Urinary bladder (tissue), 3 donors: ENCODE measurements at regions not wholly inside any gene's neighbourhood (a gene's known extent, or its start where the extent isn't known, plus 50 kb on each side); places are given as distances from the start of the nearest gene placed in this dataset.

ENCODE experiments used
- DNase-seq: peaks from one replicate; pipeline ENCODE4 v3.0.0-alpha.2; 2015; ENCODE audit errors: extremely low spot score
- H3K27ac ChIP-seq: one replicate; pipeline ENCODE4 v1.5.1; 2013; ENCODE audit warnings: low read depth, mild to moderate bottlenecking, moderate library complexity
- H3K36me3 ChIP-seq: one replicate; pipeline ENCODE4 v1.6.1; 2013; ENCODE audit warnings: mild to moderate bottlenecking, moderate library complexity; ENCODE audit not compliant: insufficient read depth
- H3K4me1 ChIP-seq: one replicate; pipeline ENCODE4 v1.6.1; 2013; ENCODE audit warnings: mild to moderate bottlenecking, moderate library complexity; ENCODE audit not compliant: insufficient read depth
- H3K4me3 ChIP-seq: one replicate; pipeline ENCODE4 v1.5.1; 2013; ENCODE audit warnings: low read depth, low read length
- WGBS: extraction: QIAGEN DNeasy Blood & Tissue Kit; methylation state at CpG from one replicate; pipeline ENCODE4 v1.1.7; 2013; 5-methylcytosine and 5-hydroxymethylcytosine counted together
- donor health status: healthy with polysubstance abuse.
- donor health status: healthy.

DNA sequence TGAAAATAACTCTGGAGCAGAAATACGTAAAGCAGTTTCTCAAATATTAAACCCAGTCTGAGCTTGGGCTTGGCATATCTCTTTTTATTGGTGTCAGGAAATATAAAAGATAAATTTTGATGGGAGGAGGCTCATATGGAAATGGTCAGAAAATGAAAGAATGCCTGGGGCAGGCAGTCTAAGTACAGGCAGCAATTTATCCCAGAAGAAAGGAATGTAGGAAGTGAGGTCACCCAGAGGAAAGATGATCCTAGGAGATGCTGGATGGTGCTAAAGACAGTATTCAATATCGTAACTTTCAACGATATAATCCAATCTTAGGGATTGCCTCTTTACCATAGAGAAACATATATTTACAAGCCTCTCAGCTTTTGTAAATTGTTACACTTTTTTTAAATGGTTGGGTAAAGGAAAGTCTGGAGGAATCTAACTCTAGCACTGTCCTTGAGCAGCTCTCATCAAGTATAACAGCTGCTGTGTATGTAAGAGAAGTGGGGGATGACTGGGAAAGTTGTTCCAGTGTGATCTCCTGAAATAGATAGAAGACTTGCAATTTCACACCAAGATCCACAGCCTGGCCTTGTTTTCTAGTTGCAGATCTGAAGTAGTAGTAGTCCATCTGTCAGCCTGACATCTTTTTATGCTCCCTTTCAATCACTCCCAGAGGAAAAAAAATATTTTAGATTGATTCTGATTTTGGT is 256.9 kb upstream of the SASH1 start:
- H3K36me3 ChIP-seq: no peaks in the 10 kb centered on the region
- H3K4me3 ChIP-seq: no peak overlapping the region
- H3K4me1 ChIP-seq: no peaks in the 10 kb centered on the region
- no peak for DNase-seq
- WGBS: 61% methylated on average over 3 of the region's 3 CpGs
- no peak overlapping the region for H3K27ac ChIP-seq

- Histone ChIP-seq H3K4me3 (no peak overlapping the region), H3K4me1 (no peaks in the 10 kb centered on the region), H3K27ac (no peak overlapping the region), H3K36me3 (no peaks in the 10 kb centered on the region)
- no peak for DNase-seq
- 96% methylated on average over 1 of the region's 1 CpG for WGBS
Observed at GRCh38 chr6:148086386-148086785, 256.3 kb upstream of the SASH1 start.

- DNase-seq: no peak
- WGBS: 76% methylated on average over 3 of the region's 3 CpGs
Observed at GRCh38 chr6:148086843-148087242, 255.8 kb upstream of the SASH1 start.

GRCh38 chr6:148087659-148088058 is 255.0 kb upstream of the SASH1 start:
- 95% methylated on average over 3 of the region's 3 CpGs for WGBS
- no peak overlapping the region for H3K4me3 ChIP-seq

More at GRCh38 chr6:148086843-148087242, 255.8 kb upstream of the SASH1 start:
- Histone ChIP-seq H3K27ac (no peak overlapping the region), H3K4me1 (no peaks in the 10 kb centered on the region), H3K36me3 (no peaks in the 10 kb centered on the region), H3K4me3 (no peak overlapping the region)

GRCh38 chr6:148090326-148090725 is 252.3 kb upstream of the SASH1 start:
- no peak overlapping the region for H3K4me3 ChIP-seq
- H3K36me3 ChIP-seq: no peaks in the 10 kb centered on the region
- WGBS: 87% methylated on average over 2 of the region's 2 CpGs
- no peak for DNase-seq
- H3K4me1 ChIP-seq: no peaks in the 10 kb centered on the region
- H3K27ac ChIP-seq: no peak overlapping the region

More at GRCh38 chr6:148087659-148088058, 255.0 kb upstream of the SASH1 start:
- Histone ChIP-seq H3K4me1 (no peaks in the 10 kb centered on the region), H3K27ac (no peak overlapping the region), H3K36me3 (no peaks in the 10 kb centered on the region)
- no peak for DNase-seq

- no peak overlapping the region for H3K4me3 ChIP-seq
- no peak overlapping the region for H3K27ac ChIP-seq
- no peaks in the 10 kb centered on the region for H3K36me3 ChIP-seq
- no peak for DNase-seq
- no peaks in the 10 kb centered on the region for H3K4me1 ChIP-seq
Observed at GRCh38 chr6:148091394-148091793, 251.2 kb upstream of the SASH1 start.

DNA sequence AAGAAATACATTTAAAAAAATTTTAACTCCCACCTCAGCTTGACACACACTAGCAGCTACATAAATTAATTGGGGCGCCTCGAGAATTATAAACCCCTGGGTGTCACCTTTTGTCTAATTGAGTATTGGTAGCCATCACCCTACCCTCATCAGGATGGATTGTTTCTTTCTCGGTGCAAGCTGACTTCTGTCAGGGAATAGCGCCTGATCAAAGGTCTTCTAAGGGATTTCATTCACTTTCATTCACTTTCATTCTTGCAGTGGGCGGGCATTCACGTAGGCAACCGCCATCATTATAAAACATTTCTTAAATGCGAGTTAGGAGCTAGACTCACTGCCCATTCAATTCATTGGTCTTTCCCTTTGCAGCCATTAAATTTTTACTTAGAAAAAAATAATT is 239.2 kb upstream of the SASH1 start:
- no peak overlapping the region for H3K27ac ChIP-seq
- no peak overlapping the region for H3K4me3 ChIP-seq

GRCh38 chr6:148104131-148104530 is 238.5 kb upstream of the SASH1 start:
- Histone ChIP-seq H3K27ac (no peak overlapping the region), H3K36me3 (no peaks in the 10 kb centered on the region), H3K4me3 (no peak overlapping the region), H3K4me1 (no peaks in the 10 kb centered on the region)
- no peak for DNase-seq
- WGBS: 90% methylated on average over 3 of the region's 3 CpGs

More for the DNA sequence above, 239.2 kb upstream of the SASH1 start:
- no peaks in the 10 kb centered on the region for H3K4me1 ChIP-seq
- WGBS: 94% methylated on average over 8 of the region's 8 CpGs
- no peaks in the 10 kb centered on the region for H3K36me3 ChIP-seq
- DNase-seq: no peak

DNA sequence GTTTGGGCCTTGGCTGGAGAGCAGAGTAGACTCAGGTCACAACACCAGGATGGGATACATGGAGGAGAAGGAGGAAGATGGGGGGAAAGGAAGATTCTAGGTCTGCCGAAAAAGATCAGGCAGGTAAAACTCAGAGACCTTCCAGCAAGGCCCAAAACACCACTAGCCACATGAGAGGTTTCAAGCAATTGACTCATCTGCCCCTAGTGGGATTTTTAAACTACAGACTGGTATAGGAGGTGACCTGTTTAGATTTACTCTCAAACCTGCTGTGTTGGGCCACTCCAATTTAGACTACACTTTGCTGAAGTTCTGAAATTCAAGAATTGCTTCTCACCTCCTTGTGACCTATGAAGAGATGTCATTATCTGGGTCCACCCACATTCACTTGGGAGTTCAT is 236.9 kb upstream of the SASH1 start:
- no peak overlapping the region for H3K4me3 ChIP-seq
- no peak for DNase-seq
- no peaks in the 10 kb centered on the region for H3K4me1 ChIP-seq
- 97% methylated on average over 1 of the region's 1 CpG for WGBS
- no peaks in the 10 kb centered on the region for H3K36me3 ChIP-seq
- H3K27ac ChIP-seq: no peak overlapping the region

DNA sequence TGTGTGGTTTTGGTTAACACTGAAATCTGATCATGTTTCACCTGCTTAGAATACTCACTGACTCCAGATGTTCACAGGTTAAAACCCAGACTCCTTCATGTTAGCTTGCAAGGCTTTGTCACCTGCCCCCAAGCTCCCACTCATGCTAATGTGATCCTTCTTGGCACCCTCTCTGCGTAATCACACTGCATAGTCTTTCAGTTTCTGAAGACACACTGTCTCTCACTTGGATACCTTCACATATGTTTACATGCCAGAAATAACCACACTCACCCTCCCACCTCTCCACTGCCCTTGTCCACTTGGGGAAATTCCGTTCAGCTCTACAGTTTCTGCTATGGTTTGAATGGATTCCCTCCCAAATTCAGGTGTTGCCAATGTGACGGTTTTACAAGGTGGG is 234.7 kb upstream of the SASH1 start:
- H3K27ac ChIP-seq: no peak overlapping the region
- no peak overlapping the region for H3K4me3 ChIP-seq
- H3K4me1 ChIP-seq: no peaks in the 10 kb centered on the region
- no peak for DNase-seq
- H3K36me3 ChIP-seq: no peaks in the 10 kb centered on the region
- 93% methylated on average over 3 of the region's 3 CpGs for WGBS

DNA sequence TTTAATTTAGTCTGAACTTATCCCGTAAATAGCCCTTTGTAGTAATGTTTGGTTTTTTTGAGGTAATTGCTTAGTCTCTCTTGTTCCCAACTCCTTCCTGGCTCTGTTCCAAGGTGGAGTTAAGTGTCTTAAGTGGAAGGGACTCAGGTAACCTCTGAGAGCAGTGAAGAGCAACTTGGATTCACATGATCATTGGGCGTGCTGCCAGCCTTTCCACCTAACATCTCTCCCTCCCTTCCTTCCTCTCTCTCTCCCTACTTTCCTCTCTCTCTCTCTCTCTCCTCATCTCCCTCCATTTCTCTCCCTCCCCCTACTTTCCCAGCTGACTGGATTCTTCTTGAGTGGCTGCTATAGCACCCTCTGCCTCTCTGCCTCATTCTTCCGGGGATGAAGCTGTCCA is 232.9 kb upstream of the SASH1 start:
- H3K4me3 ChIP-seq: no peak overlapping the region
- no peak for DNase-seq
- no peak overlapping the region for H3K27ac ChIP-seq
- no peaks in the 10 kb centered on the region for H3K36me3 ChIP-seq
- 88% methylated on average over 3 of the region's 3 CpGs for WGBS
- H3K4me1 ChIP-seq: no peaks in the 10 kb centered on the region

DNA sequence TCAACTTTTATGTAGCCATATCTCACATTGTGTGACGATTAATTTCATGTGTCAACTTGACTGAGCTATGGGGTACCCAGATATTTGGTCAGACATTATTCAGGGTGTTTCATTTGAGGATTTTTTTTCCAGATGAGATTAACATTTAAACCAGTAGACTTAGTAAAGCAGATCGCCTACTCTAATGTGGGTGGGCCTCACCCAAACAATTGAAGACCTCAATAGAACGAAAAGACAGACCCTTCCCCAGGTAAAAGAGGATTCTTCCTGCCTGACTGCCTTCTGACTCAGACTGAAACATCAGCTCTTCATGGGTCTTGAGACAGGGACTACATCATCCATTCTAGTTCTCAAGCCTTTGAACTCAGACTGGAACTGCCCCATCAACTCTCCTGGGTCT is 231.7 kb upstream of the SASH1 start:
- no peaks in the 10 kb centered on the region for H3K36me3 ChIP-seq
- DNase-seq: no peak
- WGBS: 97% methylated on average over 3 of the region's 3 CpGs

DNA sequence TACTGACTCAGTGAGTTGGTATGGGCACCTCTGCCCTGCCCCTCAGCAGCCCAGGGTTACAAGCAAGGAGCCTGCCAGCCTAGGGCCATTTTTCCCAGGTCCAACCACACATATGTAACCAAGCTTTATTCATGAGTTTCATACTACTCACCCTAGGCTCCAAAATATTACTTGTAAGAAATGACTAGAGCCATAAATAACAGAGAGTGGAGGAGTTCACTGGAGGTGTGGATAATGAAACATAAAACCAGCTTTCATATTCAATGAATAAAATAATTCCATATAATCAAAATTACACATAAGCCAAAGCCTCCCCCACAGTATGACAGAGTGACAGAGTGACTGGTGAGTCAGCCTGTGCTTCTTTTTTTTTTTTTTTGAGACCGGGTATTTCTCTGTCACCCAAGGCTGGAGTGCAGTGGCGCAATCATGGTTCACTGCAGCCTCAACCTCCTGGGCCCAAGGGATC is 229.8 kb upstream of the SASH1 start:
- no peaks in the 10 kb centered on the region for H3K36me3 ChIP-seq
- DNase-seq: no peak
- 93% methylated on average over 2 of the region's 2 CpGs for WGBS
- H3K4me3 ChIP-seq: no peak overlapping the region
- H3K4me1 ChIP-seq: no peaks in the 10 kb centered on the region
- no peak overlapping the region for H3K27ac ChIP-seq

More for the DNA sequence above, 231.7 kb upstream of the SASH1 start:
- no peak overlapping the region for H3K27ac ChIP-seq
- H3K4me1 ChIP-seq: no peaks in the 10 kb centered on the region
- H3K4me3 ChIP-seq: no peak overlapping the region

DNA sequence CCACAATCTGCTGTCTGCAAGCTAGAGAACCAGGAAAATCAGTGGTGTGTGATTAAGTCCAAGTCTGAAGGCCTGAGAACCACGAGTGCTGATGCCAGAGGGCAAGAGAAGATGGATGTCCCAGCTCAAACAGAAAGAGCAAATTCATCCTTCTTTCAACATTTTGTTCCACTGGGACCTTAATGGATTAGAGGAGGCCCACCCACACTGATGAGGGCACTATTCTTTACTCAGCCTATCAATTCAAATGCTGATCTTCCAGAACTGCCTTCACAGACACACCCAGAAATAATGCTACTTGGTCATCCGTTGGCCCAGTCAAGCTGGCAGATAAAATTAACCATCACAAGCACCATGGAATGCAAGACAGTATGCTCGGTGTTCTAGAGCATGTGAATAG is 226.6 kb upstream of the SASH1 start:
- H3K27ac ChIP-seq: no peak overlapping the region
- H3K4me1 ChIP-seq: no peaks in the 10 kb centered on the region
- 86% methylated on average over 3 of the region's 3 CpGs for WGBS
- H3K36me3 ChIP-seq: no peaks in the 10 kb centered on the region
- H3K4me3 ChIP-seq: no peak overlapping the region
- no peak for DNase-seq

GRCh38 chr6:148118244-148118643 is 224.4 kb upstream of the SASH1 start:
- Histone ChIP-seq H3K4me1 (no peaks in the 10 kb centered on the region), H3K27ac (no peak overlapping the region), H3K36me3 (no peaks in the 10 kb centered on the region), H3K4me3 (no peak overlapping the region)
- no peak for DNase-seq
- 91% methylated on average over 1 of the region's 1 CpG for WGBS
